ENCODE measurements at regions not wholly inside any gene's neighbourhood (a gene's known extent, or its start where the extent isn't known, plus 50 kb on each side); places are given as distances from the start of the nearest gene placed in this dataset.

GRCh38 chr4:115596265-115597001, 483.0 kb upstream of the NDST4 start:
- DNase-seq = no peak
- H3K9me3 ChIP-seq = no peaks in the 10 kb centered on the region
- no peaks in the 10 kb centered on the region for H3K36me3 ChIP-seq
- no peak overlapping the region for H3K4me3 ChIP-seq
- no peaks in the 10 kb centered on the region for H3K4me1 ChIP-seq
- no peak overlapping the region for H3K27ac ChIP-seq
- no peak for TF ChIP-seq POLR2AphosphoS5 (IDR thresholded peaks at IDR 0.05)
- no peak for TF ChIP-seq POLR2A (IDR thresholded peaks at IDR 0.05)
- in situ Hi-C loops (cut with MboI; ENCODE audit: low pct_ligation_motif_present in 1 of 4, low pct_unique_long_range_greater_than_20kb in 1 of 4, low sequenced_read_pairs in 3 of 4) = no loop called here
- no peaks in the 10 kb centered on the region for H3K27me3 ChIP-seq
- intact Hi-C loops (cut with DNase I; ENCODE audit: low total_unique reads) = no loop called here
- 71 to 86% methylated on average over 3 of the region's 3 CpGs for WGBS, 2 donors (ENCODE audit: low coverage in 1 of 2)

- Histone ChIP-seq H3K4me1 (no peaks in the 10 kb centered on the region), H3K9me3 (no peaks in the 10 kb centered on the region), H3K27ac (no peak overlapping the region), H3K27me3 (no peaks in the 10 kb centered on the region), H3K36me3 (no peaks in the 10 kb centered on the region), H3K4me3 (no peak overlapping the region)
- no peak for DNase-seq
- intact Hi-C loops (cut with DNase I; ENCODE audit: low total_unique reads) = no loop called here
- TF ChIP-seq EP300 (IDR thresholded peaks at IDR 0.05; ENCODE audit: low read depth) = no peak
- TF ChIP-seq POLR2A (IDR thresholded peaks at IDR 0.05) = no peak
- TF ChIP-seq POLR2AphosphoS5 (IDR thresholded peaks at IDR 0.05) = no peak
- TF ChIP-seq CTCF (IDR thresholded peaks at IDR 0.05) = no peak
- in situ Hi-C loops (cut with MboI; ENCODE audit: low pct_ligation_motif_present in 1 of 4, low pct_unique_long_range_greater_than_20kb in 1 of 4, low sequenced_read_pairs in 3 of 4) = no loop called here
Observed at GRCh38 chr4:115580901-115581300, 467.5 kb upstream of the NDST4 start.

GRCh38 chr4:115575851-115576250, 462.4 kb upstream of the NDST4 start:
- intact Hi-C loops (cut with DNase I; ENCODE audit: low total_unique reads) = no loop called here
- no peaks in the 10 kb centered on the region for H3K27me3 ChIP-seq
- H3K9me3 ChIP-seq = no peaks in the 10 kb centered on the region
- in situ Hi-C loops (cut with MboI; ENCODE audit: low pct_ligation_motif_present in 1 of 4, low pct_unique_long_range_greater_than_20kb in 1 of 4, low sequenced_read_pairs in 3 of 4) = no loop called here
- 44 to 73% methylated on average over 1 of the region's 1 CpG for WGBS, 2 donors (ENCODE audit: low coverage in 1 of 2)
- H3K4me1 ChIP-seq = no peaks in the 10 kb centered on the region
- TF ChIP-seq POLR2AphosphoS5 (IDR thresholded peaks at IDR 0.05) (no peak), EP300 (IDR thresholded peaks at IDR 0.05; ENCODE audit: low read depth) (no peak), POLR2A (IDR thresholded peaks at IDR 0.05) (no peak), CTCF (IDR thresholded peaks at IDR 0.05) (no peak)
- H3K36me3 ChIP-seq = no peaks in the 10 kb centered on the region
- no peak overlapping the region for H3K4me3 ChIP-seq
- no peak overlapping the region for H3K27ac ChIP-seq
- no peak for DNase-seq

GRCh38 chr4:115562506-115562905, 449.1 kb upstream of the NDST4 start:
- in situ Hi-C loops (cut with MboI; ENCODE audit: low pct_ligation_motif_present in 1 of 4, low pct_unique_long_range_greater_than_20kb in 1 of 4, low sequenced_read_pairs in 3 of 4) (no loop called here), intact Hi-C loops (cut with DNase I; ENCODE audit: low total_unique reads) (no loop called here)
- Histone ChIP-seq H3K27ac (no peak overlapping the region), H3K4me1 (no peaks in the 10 kb centered on the region), H3K36me3 (no peaks in the 10 kb centered on the region), H3K4me3 (no peak overlapping the region), H3K9me3 (no peaks in the 10 kb centered on the region), H3K27me3 (no peaks in the 10 kb centered on the region)
- WGBS, 2 donors (ENCODE audit: low coverage in 1 of 2) = 31 to 86% methylated on average over 1 to 2 of the region's 2 CpGs
- no peak for DNase-seq
- no peak for TF ChIP-seq CTCF (IDR thresholded peaks at IDR 0.05)
- no peak for TF ChIP-seq POLR2A (IDR thresholded peaks at IDR 0.05)
- TF ChIP-seq POLR2AphosphoS5 (IDR thresholded peaks at IDR 0.05) = no peak
- no peak for TF ChIP-seq EP300 (IDR thresholded peaks at IDR 0.05; ENCODE audit: low read depth)

- TF ChIP-seq POLR2AphosphoS5 (IDR thresholded peaks at IDR 0.05) (no peak), POLR2A (IDR thresholded peaks at IDR 0.05) (no peak), CTCF (IDR thresholded peaks at IDR 0.05) (no peak), EP300 (IDR thresholded peaks at IDR 0.05; ENCODE audit: low read depth) (no peak)
- H3K27me3 ChIP-seq = no peaks in the 10 kb centered on the region
- no peaks in the 10 kb centered on the region for H3K4me1 ChIP-seq
- no peak for DNase-seq
- H3K36me3 ChIP-seq = no peaks in the 10 kb centered on the region
- no peaks in the 10 kb centered on the region for H3K9me3 ChIP-seq
- in situ Hi-C loops (cut with MboI; ENCODE audit: low pct_ligation_motif_present in 1 of 4, low pct_unique_long_range_greater_than_20kb in 1 of 4, low sequenced_read_pairs in 3 of 4) = loop anchor here in 1 of 4 donors (25.0 kb wide), 1 partner anchor 461 kb away; no protein-coding TSS in a partner anchor
- intact Hi-C loops (cut with DNase I; ENCODE audit: low total_unique reads) = no loop called here
- H3K4me3 ChIP-seq = no peak overlapping the region
- H3K27ac ChIP-seq = no peak overlapping the region
- 77 to 82% methylated on average over 2 of the region's 2 CpGs for WGBS, 2 donors (ENCODE audit: low coverage in 1 of 2)
Observed at GRCh38 chr4:115548123-115548522, 434.7 kb upstream of the NDST4 start.

Data from transverse colon (tissue), 4 donors.